Esophagus (tissue), 2 donors: ENCODE measurements at regions not wholly inside any gene's neighbourhood (a gene's known extent, or its start where the extent isn't known, plus 50 kb on each side); places are given as distances from the start of the nearest gene placed in this dataset.

Experiments
- H3K27ac ChIP-seq, 2 donors: one replicate each; pipeline ENCODE4 v1.5.1; 2013; ENCODE audit warnings: low read depth in 2 of 2, mild to moderate bottlenecking in 2 of 2, inconsistent platforms in 1 of 2, low read length in 1 of 2, moderate library complexity in 1 of 2
- H3K27me3 ChIP-seq, 2 donors: one replicate each; pipeline ENCODE4 v1.6.1; 2013; ENCODE audit warnings: low read length in 2 of 2, control low read depth in 1 of 2, mild to moderate bottlenecking in 1 of 2; ENCODE audit not compliant: insufficient read depth in 2 of 2, control insufficient read depth in 1 of 2
- H3K36me3 ChIP-seq, 2 donors: one replicate each; pipeline ENCODE4 v1.6.1; 2013; ENCODE audit warnings: low read length in 1 of 2; ENCODE audit not compliant: control insufficient read depth in 2 of 2, insufficient read depth in 2 of 2
- H3K4me1 ChIP-seq, 2 donors: one replicate each; pipeline ENCODE4 v1.6.1; 2013; ENCODE audit warnings: low read length in 1 of 2; ENCODE audit not compliant: control insufficient read depth in 2 of 2, insufficient read depth in 2 of 2
- H3K4me3 ChIP-seq, 2 donors: one replicate each; pipeline ENCODE4 v1.5.1; 2013; ENCODE audit warnings: low read length in 2 of 2, mild to moderate bottlenecking in 2 of 2, low read depth in 1 of 2, moderate library complexity in 1 of 2
- H3K9me3 ChIP-seq, 2 donors: one replicate each; pipeline ENCODE4 v1.6.1; 2013; ENCODE audit warnings: mild to moderate bottlenecking in 2 of 2, low read depth in 1 of 2, low read length in 1 of 2, moderate library complexity in 1 of 2; ENCODE audit not compliant: control insufficient read depth in 2 of 2, insufficient read depth in 1 of 2
- WGBS, 2 donors: extraction: QIAGEN DNeasy Blood & Tissue Kit; methylation state at CpG; one replicate each; pipeline ENCODE4 v1.1.7; 2013; 5-methylcytosine and 5-hydroxymethylcytosine counted together
- donor health status: healthy with polysubstance abuse.
- donor health status: Bipolar disorder and iron deficiency.

GRCh38 chr20:60903325-60903971 lies 348.6 kb upstream of the CDH4 start:
- Histone ChIP-seq H3K27ac (no peak overlapping the region), H3K9me3 (peaks cover 5 to 7% of the 10 kb centered on the region in 2 donors), H3K4me1 (no peaks in the 10 kb centered on the region), H3K27me3 (no peaks in the 10 kb centered on the region), H3K4me3 (no peak overlapping the region), H3K36me3 (no peaks in the 10 kb centered on the region)
- 72 to 75% methylated on average over 13 of the region's 13 CpGs for WGBS, 2 donors

- no peaks in the 10 kb centered on the region for H3K36me3 ChIP-seq
- H3K27ac ChIP-seq = no peak overlapping the region
- no peaks in the 10 kb centered on the region for H3K27me3 ChIP-seq
- no peaks in the 10 kb centered on the region for H3K4me1 ChIP-seq
- H3K4me3 ChIP-seq = no peak overlapping the region
- peaks cover 5 to 7% of the 10 kb centered on the region in 2 donors for H3K9me3 ChIP-seq
These were observed 347.3 kb upstream of the CDH4 start for GRCh38 chr20:60904730-60905129.

GRCh38 chr20:60905919-60906318 lies 346.1 kb upstream of the CDH4 start:
- peaks cover 5% of the 10 kb centered on the region in 2 donors for H3K9me3 ChIP-seq
- no peaks in the 10 kb centered on the region for H3K36me3 ChIP-seq
- no peaks in the 10 kb centered on the region for H3K27me3 ChIP-seq
- no peaks in the 10 kb centered on the region for H3K4me1 ChIP-seq
- no peak overlapping the region for H3K4me3 ChIP-seq
- H3K27ac ChIP-seq = no peak overlapping the region
- 89 to 94% methylated on average over 2 of the region's 2 CpGs for WGBS, 2 donors

- Histone ChIP-seq H3K9me3 (peaks cover 2 to 5% of the 10 kb centered on the region in 2 donors), H3K4me1 (no peaks in the 10 kb centered on the region), H3K36me3 (no peaks in the 10 kb centered on the region), H3K4me3 (no peak overlapping the region), H3K27me3 (no peaks in the 10 kb centered on the region), H3K27ac (no peak overlapping the region)
- WGBS, 2 donors = 88 to 90% methylated on average over 4 of the region's 4 CpGs
These were observed 345.5 kb upstream of the CDH4 start for GRCh38 chr20:60906555-60906954.

- 62 to 73% methylated on average over 4 of the region's 4 CpGs for WGBS, 2 donors
- Histone ChIP-seq H3K4me1 (no peaks in the 10 kb centered on the region), H3K9me3 (no peaks in the 10 kb centered on the region), H3K4me3 (no peak overlapping the region), H3K27me3 (no peaks in the 10 kb centered on the region), H3K36me3 (no peaks in the 10 kb centered on the region), H3K27ac (no peak overlapping the region)
These were observed 338.8 kb upstream of the CDH4 start for GRCh38 chr20:60913298-60913697.

- peaks cover 2 to 3% of the 10 kb centered on the region in 2 donors for H3K9me3 ChIP-seq
- no peak overlapping the region for H3K4me3 ChIP-seq
- no peak overlapping the region for H3K27ac ChIP-seq
- no peaks in the 10 kb centered on the region for H3K4me1 ChIP-seq
- 48 to 53% methylated on average over 7 of the region's 7 CpGs for WGBS, 2 donors
- H3K36me3 ChIP-seq = no peaks in the 10 kb centered on the region
- H3K27me3 ChIP-seq = peaks cover 0 to 2% of the 10 kb centered on the region in 2 donors
These were observed 330.9 kb upstream of the CDH4 start for GRCh38 chr20:60921022-60921622.

GRCh38 chr20:60926831-60927230 lies 325.2 kb upstream of the CDH4 start:
- H3K36me3 ChIP-seq = no peaks in the 10 kb centered on the region
- peaks cover 0 to 6% of the 10 kb centered on the region in 2 donors for H3K9me3 ChIP-seq
- no peak overlapping the region for H3K4me3 ChIP-seq
- H3K27ac ChIP-seq = no peak overlapping the region
- H3K27me3 ChIP-seq = no peaks in the 10 kb centered on the region
- WGBS, 2 donors = 64 to 74% methylated on average over 4 of the region's 4 CpGs
- no peaks in the 10 kb centered on the region for H3K4me1 ChIP-seq

GRCh38 chr20:60928341-60928740 lies 323.7 kb upstream of the CDH4 start:
- 78 to 96% methylated on average over 1 of the region's 1 CpG for WGBS, 2 donors
- H3K27ac ChIP-seq = no peak overlapping the region
- H3K27me3 ChIP-seq = no peaks in the 10 kb centered on the region
- no peaks in the 10 kb centered on the region for H3K36me3 ChIP-seq
- H3K4me3 ChIP-seq = no peak overlapping the region
- peaks cover 0 to 6% of the 10 kb centered on the region in 2 donors for H3K9me3 ChIP-seq
- H3K4me1 ChIP-seq = no peaks in the 10 kb centered on the region

- WGBS, 2 donors = 76 to 77% methylated on average over 15 of the region's 15 CpGs
- Histone ChIP-seq H3K4me1 (no peaks in the 10 kb centered on the region), H3K9me3 (peaks cover 0 to 6% of the 10 kb centered on the region in 2 donors), H3K36me3 (no peaks in the 10 kb centered on the region), H3K4me3 (no peak overlapping the region), H3K27ac (no peak overlapping the region), H3K27me3 (no peaks in the 10 kb centered on the region)
These were observed 321.9 kb upstream of the CDH4 start for GRCh38 chr20:60930023-60930790.
